T1000 (cell line): ENCODE measurements at regions not wholly inside any gene's neighbourhood (a gene's known extent, or its start where the extent isn't known, plus 50 kb on each side); places are given as distances from the start of the nearest gene placed in this dataset.

Source experiments
- DNase-seq: peaks from one replicate; lab custom pipeline; 2025; ENCODE audit warnings: mixed read lengths; lab: John Stamatoyannopoulos, UW

DNA sequence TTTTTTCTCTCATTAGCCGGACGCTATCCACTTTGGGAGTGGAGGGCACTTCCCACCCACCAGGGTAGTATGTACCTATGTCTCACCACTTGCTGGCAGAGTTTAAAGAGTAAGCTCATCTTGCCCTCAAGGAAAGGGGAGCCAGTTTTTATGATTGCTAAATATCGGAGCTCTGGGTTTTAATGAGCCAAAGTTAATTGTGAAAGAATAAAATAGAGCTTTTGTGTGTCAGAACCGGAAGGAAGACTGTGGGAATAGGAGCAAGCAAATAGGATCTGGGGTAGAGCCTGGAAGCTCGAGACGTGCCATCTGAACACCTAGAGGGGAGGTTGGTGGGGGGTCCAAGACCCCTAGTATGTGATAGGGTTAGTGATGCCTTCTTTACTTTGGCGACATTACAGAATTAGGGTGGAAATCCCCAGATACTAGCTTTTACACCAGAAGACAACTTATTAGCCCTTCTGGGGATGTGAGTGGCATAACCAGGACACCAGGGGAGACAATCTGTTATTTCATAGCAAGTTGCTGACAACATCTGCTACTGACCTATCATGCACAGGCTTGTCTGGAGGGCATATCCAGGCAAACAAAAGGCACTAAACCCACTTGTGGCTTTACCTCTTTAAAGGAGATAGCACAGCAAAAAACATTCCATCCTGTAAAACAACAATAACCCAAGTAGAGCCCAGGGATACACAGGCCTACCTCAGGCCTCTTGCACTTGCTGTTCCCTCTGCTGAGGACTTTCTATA, 333.8 kb downstream of the ZNF621 start:
- no peak for DNase-seq

DNA sequence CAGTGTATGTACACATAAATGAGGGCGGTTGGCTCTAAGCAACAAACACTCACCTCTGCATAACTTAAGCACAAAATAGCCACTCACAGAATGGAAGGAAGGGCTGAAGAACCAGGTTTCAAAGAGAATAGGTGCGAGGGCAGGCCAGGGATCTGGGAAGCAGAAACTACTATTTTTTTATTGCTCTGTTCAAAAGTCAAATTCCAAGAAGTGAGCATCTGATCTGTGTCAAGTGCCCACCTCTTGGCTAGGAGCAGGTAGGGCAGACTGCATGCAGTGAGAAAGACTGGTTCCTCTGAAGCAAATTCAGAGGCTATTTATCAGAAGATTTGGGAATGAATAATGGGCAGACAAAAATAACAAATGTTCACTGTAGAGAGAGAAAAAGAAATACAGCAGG, 336.4 kb upstream of the CTNNB1 start:
- DNase-seq, result no peak

DNA sequence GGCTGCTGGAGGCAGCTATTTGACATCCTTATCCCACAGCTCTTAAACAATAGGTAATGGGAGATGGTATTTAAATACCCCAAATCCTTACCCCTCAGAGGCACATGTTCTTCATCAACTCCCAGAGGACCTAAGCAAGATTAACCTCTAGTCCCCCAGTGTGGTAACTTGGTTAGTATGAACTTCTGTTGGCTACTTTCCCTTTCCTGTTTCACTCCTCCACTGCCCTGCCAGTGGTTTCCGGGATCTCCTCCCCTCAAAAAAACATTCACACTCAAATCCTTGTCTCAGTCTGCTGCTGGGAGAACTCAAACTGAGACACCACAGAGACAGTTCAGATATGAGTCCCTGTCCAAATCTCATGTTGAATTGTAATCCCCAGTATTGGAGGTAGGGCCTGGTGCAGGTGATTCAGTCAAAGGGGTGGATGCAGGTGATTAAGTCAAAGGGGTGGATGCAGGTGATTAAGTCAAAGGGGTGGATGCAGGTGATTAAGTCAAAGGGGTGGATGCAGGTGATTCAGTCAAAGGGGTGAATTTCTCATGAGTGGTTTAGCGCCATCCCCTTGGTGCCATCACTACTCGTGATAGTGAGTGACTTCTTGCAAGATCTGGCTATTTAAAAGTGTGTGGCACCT, 335.0 kb upstream of the CTNNB1 start:
- no peak for DNase-seq

DNA sequence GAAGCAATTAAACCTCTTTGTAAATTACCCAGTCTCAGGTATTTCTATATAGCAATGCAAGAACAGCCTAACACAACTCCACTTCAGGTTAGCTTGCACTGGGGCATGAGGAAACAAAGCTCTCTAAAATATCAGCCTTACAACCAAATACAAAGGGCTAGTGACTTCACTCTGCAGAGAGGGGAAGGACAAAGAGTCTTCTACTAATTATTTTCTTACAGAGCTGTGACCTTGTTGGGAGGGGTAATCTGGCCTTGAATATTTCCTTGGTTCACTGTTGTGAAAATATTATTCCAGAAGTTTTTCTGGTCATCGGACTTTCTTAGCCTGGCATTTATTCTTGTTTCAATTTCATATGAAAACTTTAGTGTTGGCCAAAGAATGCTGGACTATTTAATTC, 334.4 kb upstream of the CTNNB1 start:
- DNase-seq, result no peak

DNA sequence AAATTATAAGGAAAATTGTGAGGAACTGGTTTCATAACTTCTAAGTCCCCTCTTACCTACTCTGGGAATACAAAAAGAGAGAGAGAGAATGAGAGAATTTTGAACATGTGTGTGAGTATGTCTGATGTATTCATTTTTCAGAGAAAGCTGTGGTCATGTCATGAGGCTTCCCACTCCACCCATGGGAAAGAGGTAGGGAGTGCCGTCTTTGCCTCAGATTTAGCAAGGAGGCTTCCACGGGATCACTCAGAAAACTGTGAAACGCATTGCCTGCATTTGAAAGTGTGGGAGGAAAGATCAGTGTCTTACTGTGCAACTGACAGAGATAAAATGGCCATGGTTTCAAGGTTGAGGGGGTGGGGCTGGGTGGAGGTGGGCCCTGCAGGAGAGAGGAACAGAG, 331.5 kb upstream of the CTNNB1 start:
- no peak for DNase-seq

DNA sequence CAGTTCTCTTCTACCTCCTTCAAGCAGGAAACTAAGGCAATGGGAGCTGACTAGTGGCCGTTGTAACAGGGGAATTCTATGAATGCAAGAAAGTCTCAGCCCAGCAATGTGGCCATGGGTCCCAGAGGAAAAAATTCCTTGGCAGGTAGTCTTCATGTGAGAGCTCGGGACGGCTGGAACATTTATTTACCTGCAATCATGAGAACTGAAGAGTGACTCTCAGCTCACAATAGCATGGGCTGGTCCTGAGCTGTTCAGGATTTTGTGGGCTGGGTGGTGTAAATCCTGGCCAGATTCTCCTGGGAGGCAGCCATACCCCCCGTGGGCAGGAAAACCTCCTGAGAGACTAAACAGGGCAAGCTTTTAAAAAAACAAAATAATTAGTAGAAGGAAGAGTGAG, 330.3 kb upstream of the CTNNB1 start:
- no peak for DNase-seq

DNA sequence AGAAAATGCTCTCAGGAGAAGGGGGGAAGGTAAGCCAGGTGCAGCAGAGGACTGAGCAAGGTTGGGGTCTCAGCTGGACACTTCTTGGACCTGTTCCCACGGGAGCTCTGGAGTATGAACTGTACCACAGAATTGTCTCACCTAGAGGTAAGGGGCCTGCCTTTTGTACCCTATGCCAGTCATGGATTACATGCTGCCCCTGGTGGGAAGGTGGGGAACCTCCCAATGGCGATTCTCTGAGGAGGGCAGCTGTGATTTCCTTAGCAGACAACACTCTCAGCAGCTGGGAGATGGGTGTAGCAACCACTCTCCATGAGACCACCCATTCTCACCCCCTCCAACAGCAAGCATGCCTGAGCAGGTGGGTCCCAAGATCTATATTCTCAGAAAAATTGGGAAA, 329.4 kb upstream of the CTNNB1 start:
- no peak for DNase-seq

DNA sequence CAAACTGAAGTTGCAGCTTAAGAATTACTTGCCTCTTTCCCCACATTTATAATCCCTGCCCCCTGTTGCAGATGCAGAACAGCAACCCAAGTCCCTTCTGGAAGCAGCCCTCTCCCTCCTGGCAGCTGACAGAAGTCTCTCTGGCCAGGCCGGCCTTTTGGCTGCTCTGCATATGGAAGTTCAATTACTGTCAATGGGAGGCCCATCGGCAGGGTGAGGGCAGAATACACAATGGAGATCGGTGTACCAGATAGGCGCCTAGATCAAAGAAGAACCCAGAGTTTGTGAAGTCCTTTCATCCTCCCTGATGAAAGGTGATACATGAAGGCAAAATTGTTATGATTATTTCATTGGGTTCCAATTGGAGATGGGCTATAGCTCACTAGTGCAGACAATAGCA, 327.9 kb upstream of the CTNNB1 start:
- no peak for DNase-seq

DNA sequence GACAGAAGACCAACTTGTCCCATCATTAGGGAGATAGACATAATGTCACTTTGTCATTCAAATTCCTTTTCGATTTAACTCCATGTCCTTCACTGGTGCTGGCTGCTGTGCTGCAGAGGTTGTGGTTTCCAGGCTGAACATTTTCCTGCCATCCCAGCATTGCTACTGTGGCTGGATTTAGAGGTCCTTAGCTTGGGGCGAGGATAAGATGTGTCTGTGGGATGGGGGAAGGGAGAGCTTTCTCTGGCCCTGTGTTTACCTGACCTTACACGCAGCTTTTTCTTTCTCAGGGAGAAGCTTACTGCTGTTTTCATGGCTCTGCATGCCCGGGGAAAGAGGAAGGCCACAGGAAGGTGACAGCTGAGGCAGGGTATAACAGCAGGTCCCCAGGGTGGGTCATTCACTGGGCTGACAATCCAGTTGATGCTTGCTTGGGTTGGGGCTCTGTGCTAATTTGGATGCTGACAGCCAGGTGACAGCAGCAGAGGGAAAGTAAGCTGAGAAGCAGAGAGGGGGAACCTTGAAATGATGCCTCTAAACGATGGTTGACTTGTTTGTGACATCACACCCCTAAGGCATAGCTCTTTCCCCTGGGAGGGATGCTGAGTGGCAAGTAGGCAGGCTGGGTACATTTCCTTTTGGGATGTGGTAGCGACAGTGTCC, 326.9 kb upstream of the CTNNB1 start:
- no peak for DNase-seq

DNA sequence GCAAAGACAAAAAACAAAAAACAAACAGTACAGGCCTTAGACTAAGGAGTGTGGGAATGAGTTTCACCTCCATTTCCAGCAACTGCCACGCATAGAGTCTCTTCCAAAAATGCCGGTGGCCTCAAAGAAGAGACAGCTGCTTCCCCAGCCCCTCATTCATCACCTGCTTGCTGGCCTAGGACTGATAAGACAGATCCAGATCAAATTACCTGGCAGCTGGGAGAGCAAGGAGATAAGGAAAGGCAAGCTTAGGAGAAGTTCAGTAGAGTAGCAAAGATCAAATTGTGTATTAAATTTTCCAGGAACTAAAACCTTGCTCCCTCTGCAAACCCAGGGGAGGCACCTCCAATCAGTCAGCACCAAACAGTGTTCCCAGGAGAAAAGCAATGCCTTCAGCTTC, 325.8 kb upstream of the CTNNB1 start:
- DNase-seq, result no peak

DNA sequence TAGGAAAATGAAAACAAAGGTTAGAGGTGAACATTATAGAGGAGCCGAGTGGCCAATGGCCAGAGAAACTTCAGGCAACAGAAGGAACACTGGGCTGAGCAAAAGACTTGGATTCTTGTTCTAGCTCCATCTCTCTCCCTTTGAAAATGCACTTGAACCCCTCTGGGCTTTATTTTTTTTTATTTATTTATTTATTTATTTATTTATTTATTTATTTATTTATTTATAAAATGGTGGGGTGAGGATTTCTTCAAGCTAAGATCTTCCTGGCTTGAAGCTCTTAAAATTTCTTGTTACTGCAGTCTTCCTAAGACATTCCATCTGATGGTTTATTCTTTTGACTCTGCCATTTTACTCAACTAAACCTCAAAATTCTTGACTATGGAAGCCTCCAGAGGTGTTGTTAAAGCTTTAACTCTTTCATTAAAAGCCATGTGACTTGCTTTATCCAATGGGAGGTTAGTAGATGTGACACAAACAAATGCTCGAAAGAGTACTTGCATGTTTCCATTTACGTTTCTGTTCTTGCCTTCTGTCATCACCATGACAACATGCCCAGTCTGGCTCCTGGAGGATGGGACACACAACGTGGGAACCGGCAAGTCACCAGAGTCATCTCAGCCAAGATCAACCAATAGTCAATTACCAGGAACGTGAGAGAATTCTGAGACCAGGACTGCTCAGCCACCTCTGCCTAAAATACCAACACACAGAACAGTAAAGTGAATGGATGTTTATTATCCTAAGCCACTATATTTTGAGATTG, 325.2 kb upstream of the CTNNB1 start:
- no peak for DNase-seq

DNA sequence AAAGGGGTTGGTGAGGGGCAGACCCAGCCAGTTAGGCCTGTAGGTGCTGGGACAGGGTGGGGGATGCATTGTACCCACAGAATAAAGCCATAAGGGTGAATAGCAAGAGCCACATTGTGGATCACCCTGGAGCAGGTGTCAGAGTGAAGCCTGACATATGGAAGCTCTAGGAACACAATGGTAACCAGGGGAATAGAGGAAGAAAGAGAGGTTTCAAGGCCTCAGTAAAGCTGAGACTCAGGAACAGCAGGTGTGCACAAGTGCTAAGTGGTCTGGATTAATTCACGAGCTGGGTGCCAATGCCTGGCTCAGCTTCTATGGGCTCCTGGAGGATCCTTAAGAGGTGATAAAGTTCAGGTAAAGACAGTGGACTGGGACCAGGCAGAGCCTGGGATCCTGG, 323.7 kb upstream of the CTNNB1 start:
- no peak for DNase-seq

DNA sequence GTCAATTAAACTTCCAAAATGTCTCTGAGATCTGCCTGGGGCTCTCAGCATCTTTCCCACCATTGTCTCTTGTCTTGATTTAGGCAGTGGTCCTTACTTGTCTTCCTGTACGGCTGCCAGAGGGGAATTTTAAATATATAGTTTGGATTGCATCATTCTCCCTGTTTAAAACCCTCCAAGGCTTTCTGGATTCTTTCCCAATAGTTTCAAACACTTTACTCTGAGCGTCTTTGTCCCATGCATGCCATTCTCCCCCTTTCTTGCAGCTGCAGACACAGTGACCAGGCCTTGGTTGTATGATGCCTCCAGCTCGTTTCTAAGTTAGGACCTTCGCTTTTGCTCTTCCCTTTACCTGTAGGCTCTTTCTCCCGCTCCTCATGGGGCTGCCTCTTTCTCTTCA, 323.3 kb upstream of the CTNNB1 start:
- no peak for DNase-seq

DNA sequence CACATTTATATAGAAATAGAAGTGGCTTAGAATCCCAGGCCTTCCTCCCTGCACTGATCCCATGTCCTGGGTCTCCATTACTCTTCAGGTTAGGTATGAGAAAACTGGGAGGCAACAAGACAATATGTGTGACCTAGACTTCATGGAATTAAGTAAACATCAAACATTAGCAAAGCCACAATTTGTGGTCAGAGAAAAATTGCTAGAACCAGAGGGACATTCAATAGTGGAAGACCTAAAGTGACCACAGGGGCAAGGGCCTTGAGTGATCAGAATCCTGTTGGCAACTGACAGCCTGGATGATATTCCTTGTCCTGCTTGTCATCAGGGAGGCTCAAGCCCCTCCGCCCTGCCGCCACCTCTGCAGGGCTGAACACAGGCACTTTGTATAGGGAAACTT, 322.8 kb upstream of the CTNNB1 start:
- DNase-seq, result no peak

DNA sequence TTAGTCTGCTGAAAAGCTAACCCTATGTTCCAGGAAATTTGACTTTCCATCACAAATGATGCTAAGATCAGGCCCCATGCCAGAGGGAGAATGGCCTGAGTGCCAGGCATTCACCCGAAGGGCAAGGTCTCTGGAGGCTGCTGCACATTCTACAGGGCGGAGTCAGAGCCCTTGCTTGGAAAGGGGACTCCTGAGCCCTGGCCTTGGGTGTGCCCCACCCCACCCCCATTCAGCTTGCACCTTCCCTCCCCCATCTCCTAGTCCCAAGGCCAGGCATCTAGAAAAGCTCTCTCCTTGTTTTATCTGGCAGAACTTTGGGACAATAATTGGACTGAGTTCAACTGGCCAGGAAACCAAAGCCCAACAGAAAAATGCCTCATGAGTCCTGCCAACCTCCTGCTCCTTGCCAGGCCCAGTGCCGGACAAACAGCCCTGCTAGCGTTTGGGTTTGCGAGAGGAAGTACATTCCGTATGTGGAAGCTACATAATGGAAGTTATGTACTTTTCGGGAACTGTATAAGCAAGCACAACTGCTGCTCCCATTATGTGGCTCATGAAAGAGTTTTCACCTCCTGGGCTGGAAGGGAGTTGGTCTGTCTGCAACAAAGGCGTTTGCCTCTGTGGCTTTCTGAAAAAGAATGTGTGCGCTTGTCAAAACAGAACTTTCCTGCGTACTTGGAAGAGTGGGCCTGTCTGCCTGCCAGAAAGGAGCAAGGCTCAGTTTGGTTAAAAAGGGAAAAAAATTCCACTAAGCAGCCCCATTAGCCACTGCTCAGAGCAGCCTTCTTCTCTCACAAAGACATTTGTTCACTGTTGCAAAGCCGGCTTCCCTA, 321.5 kb upstream of the CTNNB1 start:
- DNase-seq, result no peak

DNA sequence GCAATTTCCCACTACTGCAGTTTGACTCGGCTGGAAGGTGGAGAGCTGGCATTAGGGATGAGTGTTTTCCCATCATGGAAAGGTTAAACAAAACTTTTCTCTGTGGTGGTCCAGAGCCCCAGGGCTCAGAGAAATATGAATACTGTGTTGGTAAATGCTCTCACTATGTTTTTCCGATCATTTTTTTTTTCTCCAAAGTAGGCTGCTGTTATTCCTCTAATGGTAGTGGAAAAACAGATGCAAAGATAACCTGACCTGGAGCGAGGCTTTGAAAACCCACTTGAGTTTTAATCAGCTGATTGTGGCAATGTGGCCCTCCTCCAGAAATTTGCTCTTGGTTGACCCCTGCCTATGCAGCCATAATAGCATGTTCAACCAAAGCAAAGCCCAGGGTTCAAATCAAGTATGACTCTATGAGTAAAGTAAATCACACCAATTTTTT, 320.8 kb upstream of the CTNNB1 start:
- DNase-seq, result no peak

DNA sequence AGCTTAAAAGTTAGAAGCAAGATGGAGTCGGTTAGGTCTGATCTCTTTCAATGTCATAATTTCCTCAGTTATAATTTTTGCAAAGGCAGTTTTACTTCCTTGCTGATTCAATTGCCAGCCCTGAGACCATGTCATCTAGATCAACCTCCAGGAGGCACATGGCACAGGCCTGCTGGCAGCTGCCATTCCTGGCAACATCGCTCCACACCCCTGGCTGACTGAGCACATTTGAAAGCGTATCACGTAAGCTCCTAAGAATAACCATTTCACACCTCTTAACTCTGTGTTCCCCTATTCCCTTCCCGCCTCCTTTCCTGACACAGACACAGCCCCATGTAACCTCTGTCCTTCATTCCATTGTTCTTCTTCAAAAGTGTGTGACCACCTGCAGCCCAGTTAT, 313.9 kb upstream of the CTNNB1 start:
- no peak for DNase-seq

DNA sequence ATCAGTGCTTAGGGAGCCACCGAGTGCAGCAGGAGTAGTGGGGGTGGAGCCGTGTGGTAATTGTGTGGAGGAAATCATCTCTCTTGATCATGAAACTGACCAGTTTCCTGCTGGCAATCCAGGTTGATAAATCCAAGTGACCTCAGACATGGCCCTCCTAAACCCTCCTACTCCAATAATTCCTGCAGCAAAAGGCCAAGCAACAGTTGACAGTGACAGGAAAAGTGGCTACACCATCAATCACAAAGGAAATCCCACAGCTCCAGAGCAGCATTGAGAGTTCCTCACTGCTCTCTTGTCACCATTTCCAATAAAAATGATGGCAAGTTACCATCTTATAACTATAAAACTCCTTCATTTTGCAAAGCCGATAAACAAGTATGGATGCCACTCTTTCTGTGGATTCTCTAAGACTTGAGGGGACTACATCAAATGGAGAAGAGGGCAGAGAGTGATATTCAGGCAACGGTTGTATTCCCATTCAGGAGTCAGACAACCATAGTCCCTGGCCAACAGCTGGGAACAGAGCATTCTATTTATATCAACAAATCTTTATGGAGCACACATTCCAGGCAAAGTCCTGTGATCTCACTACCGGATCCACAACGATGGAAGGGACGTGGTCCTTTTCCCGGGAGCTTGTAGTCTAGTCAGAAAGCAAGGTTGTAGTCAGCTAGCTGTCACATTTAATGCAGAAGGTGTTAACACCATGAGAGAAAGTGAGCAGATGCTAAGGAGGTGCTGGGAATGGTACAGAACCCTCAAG, 312.5 kb upstream of the CTNNB1 start:
- DNase-seq, result no peak

DNA sequence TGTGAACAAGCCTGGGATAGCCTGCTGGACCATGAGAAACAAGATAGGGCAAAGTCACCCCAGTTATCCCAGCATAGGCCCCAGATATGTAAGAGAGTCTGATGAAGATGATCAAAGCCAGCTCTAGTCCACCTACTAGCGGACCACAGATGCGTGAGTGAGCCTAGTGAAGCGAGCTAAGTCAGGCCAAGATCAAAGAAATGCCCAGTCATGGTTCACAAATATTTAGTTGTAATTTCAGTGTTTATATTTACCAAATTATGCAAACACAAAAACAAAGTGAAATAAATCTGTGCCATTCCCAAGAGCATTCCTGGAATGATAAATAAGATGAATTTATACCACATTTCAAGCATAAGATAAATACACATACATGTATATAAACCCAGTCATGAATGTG, 308.1 kb upstream of the CTNNB1 start:
- DNase-seq, result no peak

DNA sequence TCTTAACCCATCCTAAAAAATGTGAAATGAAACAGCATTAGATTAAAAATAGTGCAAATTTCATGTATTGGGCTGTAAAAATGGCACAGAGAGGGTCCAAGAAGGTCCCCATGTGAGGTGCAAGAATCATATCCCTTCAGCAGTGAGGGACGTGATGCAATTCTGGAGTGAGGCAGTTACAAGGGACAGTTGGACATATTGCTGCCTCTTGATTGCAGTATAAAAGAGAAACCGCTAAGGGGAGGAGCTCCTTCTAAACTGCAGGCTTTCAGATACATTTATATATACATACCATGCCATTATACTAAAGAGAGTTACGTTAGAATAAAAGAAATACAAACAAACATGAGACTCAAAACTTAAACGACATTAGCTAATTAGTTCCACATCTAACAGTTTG, 304.2 kb upstream of the CTNNB1 start:
- no peak for DNase-seq

DNA sequence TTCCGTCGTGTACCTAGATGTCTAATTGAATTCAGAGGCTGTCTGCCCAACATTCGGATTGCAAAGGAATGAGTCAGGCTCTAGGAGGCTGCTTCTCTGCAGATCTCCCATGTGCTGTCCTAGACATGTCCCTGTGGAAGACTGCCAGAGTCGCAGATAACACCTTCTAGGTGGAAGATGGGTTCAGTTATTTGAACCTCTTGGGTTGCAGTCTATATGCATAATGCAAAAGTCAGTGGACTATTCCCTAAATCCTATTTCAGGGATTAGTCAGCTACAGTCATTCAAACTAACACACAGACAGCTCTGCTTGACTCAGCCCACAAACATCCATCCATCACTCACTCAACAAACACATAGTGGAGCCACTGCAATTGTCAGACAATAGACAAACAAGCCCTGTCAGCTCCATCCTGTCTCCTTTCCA, 300.0 kb upstream of the CTNNB1 start:
- DNase-seq, result peak; percentile 31
